ENCODE measurements at regions not wholly inside any gene's neighbourhood (a gene's known extent, or its start where the extent isn't known, plus 50 kb on each side); places are given as distances from the start of the nearest gene placed in this dataset.

DNA sequence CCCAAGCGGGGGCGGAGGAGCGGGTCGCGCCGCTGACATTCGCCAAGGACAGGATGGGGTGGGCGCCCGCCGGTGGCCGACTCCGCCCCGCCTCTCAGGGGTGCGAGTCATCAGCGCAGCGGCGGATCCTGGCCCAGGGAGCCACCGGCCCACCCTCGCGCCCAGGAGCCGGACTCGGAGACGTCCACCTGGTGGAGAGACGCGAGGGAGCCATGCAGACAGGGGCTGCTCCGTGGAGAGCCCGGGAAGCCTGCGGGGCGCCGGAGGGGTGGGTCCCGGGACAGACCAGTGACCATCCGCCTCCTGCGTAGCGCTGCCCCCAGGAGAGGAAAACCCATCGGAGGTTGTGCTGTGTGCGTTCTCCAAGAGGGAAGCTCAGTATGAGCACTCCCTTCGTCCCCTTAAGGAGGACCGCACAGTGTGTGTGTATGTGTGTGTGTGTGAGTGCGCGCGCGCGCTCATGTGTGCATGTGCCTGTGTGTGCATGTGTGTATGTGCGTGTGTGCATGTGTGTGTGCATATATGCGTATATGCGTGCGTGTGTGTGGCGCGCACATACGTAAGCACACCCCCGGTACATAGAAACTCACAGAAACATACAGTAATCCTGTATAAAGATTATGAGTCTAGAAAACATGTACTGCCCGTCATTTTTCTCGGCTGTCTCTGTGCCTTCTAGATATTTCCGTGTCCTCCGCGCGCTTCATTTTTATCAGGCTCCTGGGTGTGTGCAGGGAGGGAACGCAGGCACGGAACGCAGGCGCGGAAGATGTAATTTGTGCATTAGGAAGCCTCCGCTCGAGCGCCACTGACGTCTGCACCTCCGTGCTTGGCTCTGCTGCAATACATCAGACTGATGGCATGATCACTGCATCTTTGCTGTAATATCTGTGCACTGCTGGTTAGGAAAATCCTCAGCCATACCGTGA lies 158.9 kb downstream of the TBXT start (continued):
- TF ChIP-seq, protein P1, sequence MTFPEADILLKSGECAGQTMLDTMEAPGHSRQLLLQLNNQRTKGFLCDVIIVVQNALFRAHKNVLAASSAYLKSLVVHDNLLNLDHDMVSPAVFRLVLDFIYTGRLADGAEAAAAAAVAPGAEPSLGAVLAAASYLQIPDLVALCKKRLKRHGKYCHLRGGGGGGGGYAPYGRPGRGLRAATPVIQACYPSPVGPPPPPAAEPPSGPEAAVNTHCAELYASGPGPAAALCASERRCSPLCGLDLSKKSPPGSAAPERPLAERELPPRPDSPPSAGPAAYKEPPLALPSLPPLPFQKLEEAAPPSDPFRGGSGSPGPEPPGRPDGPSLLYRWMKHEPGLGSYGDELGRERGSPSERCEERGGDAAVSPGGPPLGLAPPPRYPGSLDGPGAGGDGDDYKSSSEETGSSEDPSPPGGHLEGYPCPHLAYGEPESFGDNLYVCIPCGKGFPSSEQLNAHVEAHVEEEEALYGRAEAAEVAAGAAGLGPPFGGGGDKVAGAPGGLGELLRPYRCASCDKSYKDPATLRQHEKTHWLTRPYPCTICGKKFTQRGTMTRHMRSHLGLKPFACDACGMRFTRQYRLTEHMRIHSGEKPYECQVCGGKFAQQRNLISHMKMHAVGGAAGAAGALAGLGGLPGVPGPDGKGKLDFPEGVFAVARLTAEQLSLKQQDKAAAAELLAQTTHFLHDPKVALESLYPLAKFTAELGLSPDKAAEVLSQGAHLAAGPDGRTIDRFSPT (tag by site-specific recombination; IDR thresholded peaks at IDR 0.05): peak; percentile 51; the same call in 1 of the 2 replicates
- TF ChIP-seq KLF8 (tag by site-specific recombination; IDR thresholded peaks at IDR 0.05) (no peak; the same call in 1 of the 2 replicates), REPIN1 (tag by site-specific recombination; IDR thresholded peaks at IDR 0.05; ENCODE audit: low read depth) (no peak), ZNF670 (tag by site-specific recombination; IDR thresholded peaks at IDR 0.05; ENCODE audit: low read depth) (no peak), ZNF341 (tag by site-specific recombination; IDR thresholded peaks at IDR 0.05; ENCODE audit: low read depth) (no peak), SALL2 (tag by site-specific recombination; IDR thresholded peaks at IDR 0.05; ENCODE audit: borderline replicate concordance) (no peak), ZNF530 (tag by site-specific recombination; IDR thresholded peaks at IDR 0.05; ENCODE audit: low read depth) (no peak), ZNF311 (tag by site-specific recombination; IDR thresholded peaks at IDR 0.05; ENCODE audit: borderline replicate concordance) (no peak), ZSCAN30 (tag by site-specific recombination; IDR thresholded peaks at IDR 0.05) (0 out of 2 replicates have a peak, but pooled peaks have one; percentile 17), BCL11A (tag by site-specific recombination; IDR thresholded peaks at IDR 0.05; ENCODE audit: low read depth) (peak; percentile 58; the same call in 1 of the 2 replicates), ZNF571 (tag by site-specific recombination; IDR thresholded peaks at IDR 0.05) (no peak), ZNF292 (tag by site-specific recombination; IDR thresholded peaks at IDR 0.05; ENCODE audit: borderline replicate concordance, low read depth) (no peak), ZNF747 (tag by site-specific recombination; IDR thresholded peaks at IDR 0.05) (no peak), ZNF510 (tag by site-specific recombination; IDR thresholded peaks at IDR 0.05; ENCODE audit: insufficient replicate concordance) (no peak), YY2 (tag by site-specific recombination; IDR thresholded peaks at IDR 0.05) (no peak), SP3 (tag by site-specific recombination; IDR thresholded peaks at IDR 0.05) (0 out of 2 replicates have a peak, but pooled peaks have one; percentile 43), ZBTB48 (tag by site-specific recombination; IDR thresholded peaks at IDR 0.05) (peak; percentile 94)
- TF ChIP-seq, protein P2, sequence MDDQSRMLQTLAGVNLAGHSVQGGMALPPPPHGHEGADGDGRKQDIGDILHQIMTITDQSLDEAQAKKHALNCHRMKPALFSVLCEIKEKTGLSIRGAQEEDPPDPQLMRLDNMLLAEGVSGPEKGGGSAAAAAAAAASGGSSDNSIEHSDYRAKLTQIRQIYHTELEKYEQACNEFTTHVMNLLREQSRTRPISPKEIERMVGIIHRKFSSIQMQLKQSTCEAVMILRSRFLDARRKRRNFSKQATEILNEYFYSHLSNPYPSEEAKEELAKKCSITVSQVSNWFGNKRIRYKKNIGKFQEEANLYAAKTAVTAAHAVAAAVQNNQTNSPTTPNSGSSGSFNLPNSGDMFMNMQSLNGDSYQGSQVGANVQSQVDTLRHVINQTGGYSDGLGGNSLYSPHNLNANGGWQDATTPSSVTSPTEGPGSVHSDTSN (CRISPR knock-in tag; IDR thresholded peaks at IDR 0.05): no peak; the same call in 1 of the 2 replicates
- TF ChIP-seq, protein P3, sequence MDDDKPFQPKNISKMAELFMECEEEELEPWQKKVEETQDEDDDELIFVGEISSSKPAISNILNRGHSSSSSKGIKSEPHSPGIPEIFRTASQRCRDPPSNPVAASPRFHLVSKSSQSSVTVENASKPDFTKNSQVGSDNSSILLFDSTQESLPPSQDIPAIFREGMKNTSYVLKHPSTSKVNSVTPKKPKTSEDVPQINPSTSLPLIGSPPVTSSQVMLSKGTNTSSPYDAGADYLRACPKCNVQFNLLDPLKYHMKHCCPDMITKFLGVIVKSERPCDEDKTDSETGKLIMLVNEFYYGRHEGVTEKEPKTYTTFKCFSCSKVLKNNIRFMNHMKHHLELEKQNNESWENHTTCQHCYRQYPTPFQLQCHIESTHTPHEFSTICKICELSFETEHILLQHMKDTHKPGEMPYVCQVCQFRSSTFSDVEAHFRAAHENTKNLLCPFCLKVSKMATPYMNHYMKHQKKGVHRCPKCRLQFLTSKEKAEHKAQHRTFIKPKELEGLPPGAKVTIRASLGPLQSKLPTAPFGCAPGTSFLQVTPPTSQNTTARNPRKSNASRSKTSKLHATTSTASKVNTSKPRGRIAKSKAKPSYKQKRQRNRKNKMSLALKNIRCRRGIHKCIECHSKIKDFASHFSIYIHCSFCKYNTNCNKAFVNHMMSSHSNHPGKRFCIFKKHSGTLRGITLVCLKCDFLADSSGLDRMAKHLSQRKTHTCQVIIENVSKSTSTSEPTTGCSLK (tag by site-specific recombination; IDR thresholded peaks at IDR 0.05): no peak
- TF ChIP-seq, protein P4, sequence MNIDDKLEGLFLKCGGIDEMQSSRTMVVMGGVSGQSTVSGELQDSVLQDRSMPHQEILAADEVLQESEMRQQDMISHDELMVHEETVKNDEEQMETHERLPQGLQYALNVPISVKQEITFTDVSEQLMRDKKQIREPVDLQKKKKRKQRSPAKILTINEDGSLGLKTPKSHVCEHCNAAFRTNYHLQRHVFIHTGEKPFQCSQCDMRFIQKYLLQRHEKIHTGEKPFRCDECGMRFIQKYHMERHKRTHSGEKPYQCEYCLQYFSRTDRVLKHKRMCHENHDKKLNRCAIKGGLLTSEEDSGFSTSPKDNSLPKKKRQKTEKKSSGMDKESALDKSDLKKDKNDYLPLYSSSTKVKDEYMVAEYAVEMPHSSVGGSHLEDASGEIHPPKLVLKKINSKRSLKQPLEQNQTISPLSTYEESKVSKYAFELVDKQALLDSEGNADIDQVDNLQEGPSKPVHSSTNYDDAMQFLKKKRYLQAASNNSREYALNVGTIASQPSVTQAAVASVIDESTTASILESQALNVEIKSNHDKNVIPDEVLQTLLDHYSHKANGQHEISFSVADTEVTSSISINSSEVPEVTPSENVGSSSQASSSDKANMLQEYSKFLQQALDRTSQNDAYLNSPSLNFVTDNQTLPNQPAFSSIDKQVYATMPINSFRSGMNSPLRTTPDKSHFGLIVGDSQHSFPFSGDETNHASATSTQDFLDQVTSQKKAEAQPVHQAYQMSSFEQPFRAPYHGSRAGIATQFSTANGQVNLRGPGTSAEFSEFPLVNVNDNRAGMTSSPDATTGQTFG (tag by site-specific recombination; IDR thresholded peaks at IDR 0.05; ENCODE audit: borderline replicate concordance): no peak
- TF ChIP-seq, protein P5, sequence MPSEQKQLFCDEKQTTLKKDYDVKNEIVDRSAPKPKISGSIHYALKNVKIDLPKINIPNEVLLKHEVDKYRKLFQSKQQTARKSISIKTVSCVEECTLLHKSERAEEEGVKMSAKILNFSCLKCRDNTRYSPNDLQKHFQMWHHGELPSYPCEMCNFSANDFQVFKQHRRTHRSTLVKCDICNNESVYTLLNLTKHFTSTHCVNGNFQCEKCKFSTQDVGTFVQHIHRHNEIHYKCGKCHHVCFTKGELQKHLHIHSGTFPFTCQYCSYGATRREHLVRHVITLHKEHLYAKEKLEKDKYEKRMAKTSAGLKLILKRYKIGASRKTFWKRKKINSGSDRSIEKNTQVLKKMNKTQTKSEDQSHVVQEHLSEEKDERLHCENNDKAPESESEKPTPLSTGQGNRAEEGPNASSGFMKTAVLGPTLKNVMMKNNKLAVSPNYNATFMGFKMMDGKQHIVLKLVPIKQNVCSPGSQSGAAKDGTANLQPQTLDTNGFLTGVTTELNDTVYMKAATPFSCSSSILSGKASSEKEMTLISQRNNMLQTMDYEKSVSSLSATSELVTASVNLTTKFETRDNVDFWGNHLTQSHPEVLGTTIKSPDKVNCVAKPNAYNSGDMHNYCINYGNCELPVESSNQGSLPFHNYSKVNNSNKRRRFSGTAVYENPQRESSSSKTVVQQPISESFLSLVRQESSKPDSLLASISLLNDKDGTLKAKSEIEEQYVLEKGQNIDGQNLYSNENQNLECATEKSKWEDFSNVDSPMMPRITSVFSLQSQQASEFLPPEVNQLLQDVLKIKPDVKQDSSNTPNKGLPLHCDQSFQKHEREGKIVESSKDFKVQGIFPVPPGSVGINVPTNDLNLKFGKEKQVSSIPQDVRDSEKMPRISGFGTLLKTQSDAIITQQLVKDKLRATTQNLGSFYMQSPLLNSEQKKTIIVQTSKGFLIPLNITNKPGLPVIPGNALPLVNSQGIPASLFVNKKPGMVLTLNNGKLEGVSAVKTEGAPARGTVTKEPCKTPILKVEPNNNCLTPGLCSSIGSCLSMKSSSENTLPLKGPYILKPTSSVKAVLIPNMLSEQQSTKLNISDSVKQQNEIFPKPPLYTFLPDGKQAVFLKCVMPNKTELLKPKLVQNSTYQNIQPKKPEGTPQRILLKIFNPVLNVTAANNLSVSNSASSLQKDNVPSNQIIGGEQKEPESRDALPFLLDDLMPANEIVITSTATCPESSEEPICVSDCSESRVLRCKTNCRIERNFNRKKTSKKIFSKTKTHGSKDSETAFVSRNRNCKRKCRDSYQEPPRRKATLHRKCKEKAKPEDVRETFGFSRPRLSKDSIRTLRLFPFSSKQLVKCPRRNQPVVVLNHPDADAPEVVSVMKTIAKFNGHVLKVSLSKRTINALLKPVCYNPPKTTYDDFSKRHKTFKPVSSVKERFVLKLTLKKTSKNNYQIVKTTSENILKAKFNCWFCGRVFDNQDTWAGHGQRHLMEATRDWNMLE (tag by site-specific recombination; conservative IDR thresholded peaks at IDR 0.05; ENCODE audit: low read depth): no peak
- TF ChIP-seq, protein P6, sequence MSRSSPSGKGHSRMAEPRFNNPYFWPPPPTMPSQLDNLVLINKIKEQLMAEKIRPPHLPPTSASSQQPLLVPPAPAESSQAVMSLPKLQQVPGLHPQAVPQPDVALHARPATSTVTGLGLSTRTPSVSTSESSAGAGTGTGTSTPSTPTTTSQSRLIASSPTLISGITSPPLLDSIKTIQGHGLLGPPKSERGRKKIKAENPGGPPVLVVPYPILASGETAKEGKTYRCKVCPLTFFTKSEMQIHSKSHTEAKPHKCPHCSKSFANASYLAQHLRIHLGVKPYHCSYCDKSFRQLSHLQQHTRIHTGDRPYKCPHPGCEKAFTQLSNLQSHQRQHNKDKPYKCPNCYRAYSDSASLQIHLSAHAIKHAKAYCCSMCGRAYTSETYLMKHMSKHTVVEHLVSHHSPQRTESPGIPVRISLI (tag by site-specific recombination; IDR thresholded peaks at IDR 0.05): no peak

Measured in HEK293 (cell line).